Right lobe of liver (tissue), 4 donors: ENCODE measurements at regions not wholly inside any gene's neighbourhood (a gene's known extent, or its start where the extent isn't known, plus 50 kb on each side); places are given as distances from the start of the nearest gene placed in this dataset.

Source experiments
- POLR2A ChIP-seq: fragments of 450-650 bp; IDR thresholded peaks from one replicate; pipeline ENCODE4 v1.6.1; 2017; ENCODE audit warnings: antibody characterized with exemption, mild to moderate bottlenecking
- TF ChIP-seq, protein P1 (sequence below), 4 donors: fragments of 200-600 bp in 3 of 4; fragments of 450-650 bp in 1 of 4; IDR thresholded peaks; one replicate each; pipeline versions ENCODE4 v1.5.1 to v1.8.0; 2016 to 2022; ENCODE audit warnings: antibody characterized with exemption in 4 of 4, mild to moderate bottlenecking in 2 of 4
- donor health status: DM: no; HTN: no; CAD: no.
- donor health status: DM: no; HTN: no; CAD: no.
- donor health status: DM: no; HTN: yes; CAD: no.

DNA sequence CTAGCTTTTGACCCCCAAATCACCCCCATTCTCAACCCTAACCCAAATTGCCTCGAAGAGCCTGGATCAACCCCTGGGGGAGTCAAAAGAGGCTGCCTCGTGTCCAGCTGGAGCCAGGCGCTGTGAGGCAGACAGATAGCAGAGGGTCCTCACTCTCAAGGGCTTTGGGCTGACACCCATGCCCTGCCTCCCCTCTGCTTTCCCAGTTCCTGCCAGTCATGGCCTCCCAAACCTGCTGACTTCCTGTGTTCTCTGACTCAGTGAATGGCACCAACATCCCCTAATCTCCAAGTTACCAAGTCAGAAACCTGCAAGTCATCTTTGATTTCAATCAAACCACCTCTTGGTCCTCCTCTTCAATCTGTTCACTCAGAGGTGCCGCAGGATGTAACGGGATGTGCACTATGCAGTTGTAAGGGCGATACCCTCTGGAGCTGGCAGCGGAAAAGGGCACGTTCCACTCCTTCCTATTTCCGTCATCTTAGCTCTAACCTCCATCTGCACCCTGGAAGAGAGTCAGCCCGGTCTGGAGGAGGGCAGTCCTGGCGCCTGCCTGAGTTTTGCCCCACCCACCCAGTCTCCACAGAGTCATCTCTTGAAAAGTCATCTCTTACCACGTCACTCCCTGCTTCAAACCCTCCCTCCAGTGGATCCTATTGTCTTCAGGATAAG lies 52.4 kb upstream of the FAM174B start:
- TF ChIP-seq, protein P1, sequence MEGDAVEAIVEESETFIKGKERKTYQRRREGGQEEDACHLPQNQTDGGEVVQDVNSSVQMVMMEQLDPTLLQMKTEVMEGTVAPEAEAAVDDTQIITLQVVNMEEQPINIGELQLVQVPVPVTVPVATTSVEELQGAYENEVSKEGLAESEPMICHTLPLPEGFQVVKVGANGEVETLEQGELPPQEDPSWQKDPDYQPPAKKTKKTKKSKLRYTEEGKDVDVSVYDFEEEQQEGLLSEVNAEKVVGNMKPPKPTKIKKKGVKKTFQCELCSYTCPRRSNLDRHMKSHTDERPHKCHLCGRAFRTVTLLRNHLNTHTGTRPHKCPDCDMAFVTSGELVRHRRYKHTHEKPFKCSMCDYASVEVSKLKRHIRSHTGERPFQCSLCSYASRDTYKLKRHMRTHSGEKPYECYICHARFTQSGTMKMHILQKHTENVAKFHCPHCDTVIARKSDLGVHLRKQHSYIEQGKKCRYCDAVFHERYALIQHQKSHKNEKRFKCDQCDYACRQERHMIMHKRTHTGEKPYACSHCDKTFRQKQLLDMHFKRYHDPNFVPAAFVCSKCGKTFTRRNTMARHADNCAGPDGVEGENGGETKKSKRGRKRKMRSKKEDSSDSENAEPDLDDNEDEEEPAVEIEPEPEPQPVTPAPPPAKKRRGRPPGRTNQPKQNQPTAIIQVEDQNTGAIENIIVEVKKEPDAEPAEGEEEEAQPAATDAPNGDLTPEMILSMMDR (IDR thresholded peaks at IDR 0.05) = no peak
- TF ChIP-seq POLR2A = no peak
